Fibroblast of lung (primary cell): ENCODE measurements at regions not wholly inside any gene's neighbourhood (a gene's known extent, or its start where the extent isn't known, plus 50 kb on each side); places are given as distances from the start of the nearest gene placed in this dataset.

Experiments
- CTCF ChIP-seq, 2 donors: IDR thresholded peaks in 1 of 2; conservative IDR thresholded peaks in 1 of 2; 1 replicate in 1 of 2; 2 replicates in 1 of 2; pipeline ENCODE4 v1.5.1; 2011 to 2012; ENCODE audit warnings: low read length in 2 of 2, control low read depth in 1 of 2, inconsistent platforms in 1 of 2, low read depth in 1 of 2, mild to moderate bottlenecking in 1 of 2
- EZH2 ChIP-seq: IDR thresholded peaks from 2 replicates; pipeline ENCODE4 v1.5.1; 2012; ENCODE audit warnings: low read length, control low read depth, mild to moderate bottlenecking; ENCODE audit errors: missing control alignments

DNA sequence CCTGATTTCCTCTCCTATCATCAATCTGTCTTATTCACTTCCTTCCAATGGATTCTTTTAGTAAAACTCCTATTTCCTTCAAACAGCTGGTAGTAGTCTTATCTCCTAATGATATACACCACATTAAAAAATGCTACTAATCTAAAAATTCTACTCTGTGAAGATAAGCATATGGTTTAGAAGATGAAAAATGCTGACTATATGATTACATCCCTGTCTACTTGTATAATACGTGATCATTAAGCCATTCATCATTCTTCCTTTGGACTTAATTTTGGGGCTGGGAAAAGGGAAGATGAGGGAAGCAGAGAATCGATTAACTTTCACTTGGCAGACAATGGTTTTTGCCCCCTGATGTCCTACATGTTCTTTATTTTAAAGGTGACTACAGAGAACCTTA lies 453.1 kb downstream of the NSUN3 start:
- TF ChIP-seq CTCF (conservative IDR thresholded peaks at IDR 0.05 in 1 of 2, IDR thresholded peaks at IDR 0.05 in 1 of 2; ENCODE audit: low read depth in 1 of 2, low read length in 2 of 2) (no peak), EZH2 (no peak)
